GM23248 (cell line): ENCODE measurements at regions not wholly inside any gene's neighbourhood (a gene's known extent, or its start where the extent isn't known, plus 50 kb on each side); places are given as distances from the start of the nearest gene placed in this dataset.
"Not testable (repeated sequence)": the region's sequence is repeated elsewhere in the genome, so short reads cannot be mapped to it uniquely, and the experiment has no call there.

Source experiments
- DNase-seq: peaks from one replicate; pipeline ENCODE4 v3.0.0-alpha.2; 2015
- H2AFZ ChIP-seq: fragments of 200-600 bp; sonication (generic); 2 replicates; pipeline ENCODE4 v1.6.1; 2016; ENCODE audit warnings: antibody characterized with exemption
- H3F3A ChIP-seq: fragments of 200-600 bp; sonication (generic); 2 replicates; pipeline ENCODE4 v1.6.1; 2016; ENCODE audit warnings: mild to moderate bottlenecking, antibody characterized with exemption, mixed run types; ENCODE audit not compliant: insufficient read depth
- H3K27ac ChIP-seq: fragments of 200-600 bp; sonication (generic); 2 replicates; pipeline ENCODE4 v1.5.1; 2016; ENCODE audit warnings: mild to moderate bottlenecking
- H3K27me3 ChIP-seq: fragments of 200-600 bp; sonication (generic); replicated peaks from 2 replicates; pipeline ENCODE4 v1.6.1; 2016; ENCODE audit warnings: mild to moderate bottlenecking; ENCODE audit not compliant: insufficient read depth
- H3K36me3 ChIP-seq: fragments of 200-600 bp; sonication (generic); 2 replicates; pipeline ENCODE4 v1.6.1; 2016; ENCODE audit warnings: low read depth, mild to moderate bottlenecking
- H3K4me1 ChIP-seq: fragments of 200-600 bp; sonication (generic); 2 replicates; pipeline ENCODE4 v1.6.1; 2016; ENCODE audit warnings: mild to moderate bottlenecking; ENCODE audit not compliant: insufficient read depth
- H3K4me2 ChIP-seq: fragments of 200-600 bp; sonication (generic); one replicate; pipeline ENCODE4 v1.6.1; 2016; ENCODE audit warnings: mild to moderate bottlenecking; ENCODE audit not compliant: unreplicated experiment
- H3K4me3 ChIP-seq: fragments of 200-600 bp; sonication (generic); 2 replicates; pipeline ENCODE4 v1.5.1; 2016; ENCODE audit warnings: mild to moderate bottlenecking
- H3K79me2 ChIP-seq: fragments of 200-600 bp; sonication (generic); 2 replicates; pipeline ENCODE4 v1.6.1; 2016; ENCODE audit warnings: mild to moderate bottlenecking; ENCODE audit not compliant: insufficient read depth
- H3K9ac ChIP-seq: fragments of 200-600 bp; sonication (generic); 2 replicates; pipeline ENCODE4 v1.6.1; 2016; ENCODE audit warnings: mild to moderate bottlenecking
- H3K9me2 ChIP-seq: fragments of 200-600 bp; sonication (generic); 2 replicates; pipeline ENCODE4 v1.6.1; 2016; ENCODE audit warnings: mixed run types, mild to moderate bottlenecking, moderate library complexity; ENCODE audit not compliant: insufficient read depth
- H3K9me3 ChIP-seq: fragments of 200-600 bp; sonication (generic); one replicate; pipeline ENCODE4 v1.6.1; 2017; ENCODE audit warnings: low read depth
- H4K20me1 ChIP-seq: fragments of 200-600 bp; sonication (generic); 2 replicates; pipeline ENCODE4 v1.6.0; 2016; ENCODE audit not compliant: insufficient read depth
- EZH2 ChIP-seq: fragments of 200-600 bp; sonication (generic); IDR thresholded peaks from 2 replicates; pipeline ENCODE4 v1.6.1; 2018; ENCODE audit warnings: antibody characterized with exemption, mild to moderate bottlenecking; ENCODE audit not compliant: insufficient read depth, poor library complexity, severe bottlenecking
- EZH2phosphoT487 ChIP-seq: fragments of 200-600 bp; sonication (generic); IDR thresholded peaks from 2 replicates; pipeline ENCODE4 v1.6.1; 2018; ENCODE audit warnings: antibody characterized with exemption, moderate library complexity, mild to moderate bottlenecking, low read depth; ENCODE audit not compliant: insufficient read depth
- WGBS, 2 experiments: methylation state at CpG; one replicate each; pipeline ENCODE4 v1.1.6; 2015 to 2017; ENCODE audit warnings: low lambda C conversion rate in 2 of 2, low coverage in 1 of 2; ENCODE audit errors: missing lambda C conversion rate in 2 of 2; 5-methylcytosine and 5-hydroxymethylcytosine counted together
- in situ Hi-C: fragments of 300-500 bp; cut with MboI; formaldehyde crosslinking; loops from 2 replicates; pipeline ENCODE4 v1.15.0; 2020

DNA sequence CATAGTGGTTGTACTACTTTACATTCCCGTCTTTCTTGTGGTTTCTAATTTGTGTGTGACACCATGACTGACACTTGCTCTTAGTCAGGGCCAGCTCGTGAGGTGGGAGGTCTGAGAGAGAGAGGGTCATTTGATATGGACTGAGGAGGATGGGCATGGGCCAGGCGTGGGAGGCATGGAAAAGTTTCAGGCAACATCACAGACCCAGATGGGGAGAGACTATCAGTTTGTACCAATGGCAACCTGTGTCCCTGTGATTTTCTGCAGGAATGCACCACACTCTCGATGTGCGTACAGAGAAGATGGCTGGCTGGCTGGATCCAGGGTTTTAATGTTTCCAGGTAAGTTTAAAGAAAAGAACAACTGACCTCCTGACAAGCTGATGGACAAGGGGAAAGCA, 273.6 kb downstream of the CYRIA start:
- H3F3A ChIP-seq = no peaks in the 10 kb centered on the region
- no peaks in the 10 kb centered on the region for H3K4me1 ChIP-seq
- no peaks in the 10 kb centered on the region for H3K27me3 ChIP-seq
- no peak overlapping the region for H3K27ac ChIP-seq
- TF ChIP-seq EZH2 = no peak
- no peak for DNase-seq
- H3K36me3 ChIP-seq = no peaks in the 10 kb centered on the region
- no peaks in the 10 kb centered on the region for H3K9me2 ChIP-seq
- H3K4me2 ChIP-seq = no peak overlapping the region
- no peak overlapping the region for H2AFZ ChIP-seq
- H3K9me3 ChIP-seq = no peaks in the 10 kb centered on the region
- H3K79me2 ChIP-seq = no peaks in the 10 kb centered on the region
- no peak overlapping the region for H3K4me3 ChIP-seq
- no peak overlapping the region for H3K9ac ChIP-seq
- WGBS, 2 experiments = 28 to 29% methylated on average over 5 of the region's 5 CpGs
- in situ Hi-C loops = no loop called here
- no peaks in the 10 kb centered on the region for H4K20me1 ChIP-seq

DNA sequence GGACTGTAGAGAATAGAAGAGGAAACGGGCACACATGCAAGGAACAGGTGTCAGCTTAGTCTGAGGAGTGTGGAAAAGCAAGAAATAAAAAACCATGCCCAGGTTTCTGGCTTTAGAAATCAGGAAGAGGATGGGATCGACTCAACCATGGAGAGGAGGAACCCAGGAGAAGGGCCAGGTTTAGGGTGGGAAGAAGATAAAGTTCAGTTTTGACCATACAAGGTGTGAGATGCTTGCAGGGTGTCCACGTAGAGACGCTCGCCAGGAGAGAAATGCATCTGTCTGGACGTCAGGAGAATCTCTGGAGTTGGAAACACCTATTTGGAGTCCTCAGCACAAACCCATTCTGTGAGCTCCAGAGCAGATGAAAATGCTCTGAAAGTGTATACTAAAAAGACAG, 275.1 kb downstream of the CYRIA start:
- no peak overlapping the region for H3K4me3 ChIP-seq

GRCh38 chr2:16389611-16390010, 276.0 kb downstream of the CYRIA start:
- TF ChIP-seq EZH2phosphoT487 = no peak
- TF ChIP-seq EZH2 = no peak
- 34 to 36% methylated on average over 3 of the region's 3 CpGs for WGBS, 2 experiments
- no peak overlapping the region for H3K4me3 ChIP-seq
- no peak overlapping the region for H3K4me2 ChIP-seq
- no peaks in the 10 kb centered on the region for H3K9me2 ChIP-seq
- H3K9ac ChIP-seq = no peak overlapping the region
- no peaks in the 10 kb centered on the region for H3F3A ChIP-seq
- H2AFZ ChIP-seq = no peak overlapping the region
- DNase-seq = no peak
- in situ Hi-C loops = no loop called here
- no peaks in the 10 kb centered on the region for H3K27me3 ChIP-seq
- H3K36me3 ChIP-seq = no peaks in the 10 kb centered on the region
- no peaks in the 10 kb centered on the region for H3K4me1 ChIP-seq
- no peaks in the 10 kb centered on the region for H3K9me3 ChIP-seq
- no peaks in the 10 kb centered on the region for H4K20me1 ChIP-seq
- no peak overlapping the region for H3K27ac ChIP-seq
- H3K79me2 ChIP-seq = no peaks in the 10 kb centered on the region

More for the DNA sequence above, 275.1 kb downstream of the CYRIA start:
- Histone ChIP-seq H3K9me3 (no peaks in the 10 kb centered on the region), H3K36me3 (no peaks in the 10 kb centered on the region), H3K9ac (no peak overlapping the region), H3K4me1 (no peaks in the 10 kb centered on the region), H4K20me1 (no peaks in the 10 kb centered on the region), H3K9me2 (no peaks in the 10 kb centered on the region), H3K27ac (no peak overlapping the region), H2AFZ (no peak overlapping the region), H3F3A (no peaks in the 10 kb centered on the region), H3K4me2 (no peak overlapping the region), H3K27me3 (no peaks in the 10 kb centered on the region), H3K79me2 (no peaks in the 10 kb centered on the region)
- WGBS, 2 experiments = 29 to 34% methylated on average over 6 of the region's 6 CpGs
- TF ChIP-seq EZH2 (no peak), EZH2phosphoT487 (no peak)
- in situ Hi-C loops = no loop called here
- DNase-seq = no peak

GRCh38 chr2:16388199-16388830, 277.3 kb downstream of the CYRIA start:
- H3K9ac ChIP-seq, H4K20me1 ChIP-seq, H2AFZ ChIP-seq, in situ Hi-C loops, H3K27ac ChIP-seq, H3K9me2 ChIP-seq, H3K79me2 ChIP-seq, H3K36me3 ChIP-seq, H3K27me3 ChIP-seq, H3K9me3 ChIP-seq, H3F3A ChIP-seq, H3K4me2 ChIP-seq, H3K4me1 ChIP-seq, H3K4me3 ChIP-seq, DNase-seq: not testable (repeated sequence)
- 42 to 46% methylated on average over 16 of the region's 16 CpGs for WGBS, 2 experiments

GRCh38 chr2:16387461-16387984, 278.1 kb downstream of the CYRIA start:
- no peak overlapping the region for H3K4me2 ChIP-seq
- no peaks in the 10 kb centered on the region for H3K4me1 ChIP-seq
- no peaks in the 10 kb centered on the region for H4K20me1 ChIP-seq
- no peaks in the 10 kb centered on the region for H3K9me3 ChIP-seq
- no peaks in the 10 kb centered on the region for H3F3A ChIP-seq
- H2AFZ ChIP-seq = no peak overlapping the region
- no peak overlapping the region for H3K9ac ChIP-seq
- no peak for DNase-seq
- no peak overlapping the region for H3K27ac ChIP-seq
- no peak for TF ChIP-seq EZH2
- no peak for TF ChIP-seq EZH2phosphoT487
- no peak overlapping the region for H3K4me3 ChIP-seq
- H3K79me2 ChIP-seq = no peaks in the 10 kb centered on the region
- no peaks in the 10 kb centered on the region for H3K36me3 ChIP-seq
- in situ Hi-C loops = no loop called here
- no peaks in the 10 kb centered on the region for H3K27me3 ChIP-seq
- no peaks in the 10 kb centered on the region for H3K9me2 ChIP-seq
- 39 to 46% methylated on average over 8 of the region's 8 CpGs for WGBS, 2 experiments
